NCI-H2196 treated with DMSO at 0.1 percent for 48 hours (cell line): ENCODE measurements at regions not wholly inside any gene's neighbourhood (a gene's known extent, or its start where the extent isn't known, plus 50 kb on each side); places are given as distances from the start of the nearest gene placed in this dataset.

Experiments used
- DNase-seq: peaks from one replicate; lab custom pipeline; 2025; ENCODE audit not compliant: unreplicated experiment; lab: John Stamatoyannopoulos, UW

GRCh38 chr1:25061261-25061995, 131.4 kb upstream of the RUNX3 start:
- no peak for DNase-seq

GRCh38 chr1:25057188-25057587, 127.1 kb upstream of the RUNX3 start:
- no peak for DNase-seq

GRCh38 chr1:25056536-25056935, 126.5 kb upstream of the RUNX3 start:
- no peak for DNase-seq

- DNase-seq = no peak
These were observed 125.9 kb upstream of the RUNX3 start for GRCh38 chr1:25055961-25056360.

GRCh38 chr1:25055324-25055780, 125.3 kb upstream of the RUNX3 start:
- DNase-seq = no peak

GRCh38 chr1:25054526-25055323, 124.6 kb upstream of the RUNX3 start:
- no peak for DNase-seq

GRCh38 chr1:25053576-25054250, 123.6 kb upstream of the RUNX3 start:
- DNase-seq = no peak

GRCh38 chr1:25051906-25052305, 121.8 kb upstream of the RUNX3 start:
- no peak for DNase-seq

- DNase-seq = no peak
These were observed 121.4 kb upstream of the RUNX3 start for GRCh38 chr1:25051504-25051903.

- no peak for DNase-seq
These were observed 120.1 kb upstream of the RUNX3 start for GRCh38 chr1:25050165-25050564.

- DNase-seq = no peak
These were observed 119.1 kb upstream of the RUNX3 start for GRCh38 chr1:25049190-25049589.

GRCh38 chr1:25048728-25049127, 118.7 kb upstream of the RUNX3 start:
- no peak for DNase-seq

- no peak for DNase-seq
These were observed 117.6 kb upstream of the RUNX3 start for GRCh38 chr1:25047506-25048240.

GRCh38 chr1:25046194-25046532, 116.1 kb upstream of the RUNX3 start:
- DNase-seq = no peak

GRCh38 chr1:25045480-25046193, 115.6 kb upstream of the RUNX3 start:
- no peak for DNase-seq

- no peak for DNase-seq
These were observed 113.1 kb upstream of the RUNX3 start for GRCh38 chr1:25043228-25043580.

- DNase-seq = no peak
These were observed 112.5 kb upstream of the RUNX3 start for GRCh38 chr1:25042331-25043227.

GRCh38 chr1:25041916-25042315, 111.8 kb upstream of the RUNX3 start:
- no peak for DNase-seq

GRCh38 chr1:25040122-25040685, 110.1 kb upstream of the RUNX3 start:
- no peak for DNase-seq
